8988T (cell line): ENCODE measurements at regions not wholly inside any gene's neighbourhood (a gene's known extent, or its start where the extent isn't known, plus 50 kb on each side); places are given as distances from the start of the nearest gene placed in this dataset.
"Not testable (repeated sequence)": the region's sequence is repeated elsewhere in the genome, so short reads cannot be mapped to it uniquely, and the experiment has no call there.

Source experiments
- DNase-seq: peaks from one replicate; pipeline ENCODE4 v3.0.0; 2011

- not testable (repeated sequence) for DNase-seq
Observed at GRCh38 chr17:16842346-16842745, 129.6 kb downstream of the TNFRSF13B start.

- DNase-seq, result not testable (repeated sequence)
Observed at GRCh38 chr17:16841896-16842295, 130.0 kb downstream of the TNFRSF13B start.

GRCh38 chr17:16840219-16840618 lies 131.7 kb downstream of the TNFRSF13B start:
- not testable (repeated sequence) for DNase-seq

- not testable (repeated sequence) for DNase-seq
Observed at GRCh38 chr17:16839242-16840175, 132.4 kb downstream of the TNFRSF13B start.

- not testable (repeated sequence) for DNase-seq
Observed at GRCh38 chr17:16838795-16839194, 133.1 kb downstream of the TNFRSF13B start.

- not testable (repeated sequence) for DNase-seq
Observed at GRCh38 chr17:16838287-16838686, 133.6 kb downstream of the TNFRSF13B start.

- DNase-seq, result not testable (repeated sequence)
Observed at GRCh38 chr17:16837468-16838266, 134.3 kb downstream of the TNFRSF13B start.

GRCh38 chr17:16836315-16836915 lies 135.5 kb downstream of the TNFRSF13B start:
- DNase-seq, result not testable (repeated sequence)

GRCh38 chr17:16833517-16833916 lies 138.4 kb downstream of the TNFRSF13B start:
- not testable (repeated sequence) for DNase-seq

- DNase-seq, result not testable (repeated sequence)
Observed at GRCh38 chr17:16832853-16833252, 139.1 kb downstream of the TNFRSF13B start.

- DNase-seq, result not testable (repeated sequence)
Observed at GRCh38 chr17:16832206-16832605, 139.7 kb downstream of the TNFRSF13B start.

GRCh38 chr17:16830770-16831169 lies 140.7 kb downstream of the CCDC144A start:
- not testable (repeated sequence) for DNase-seq

GRCh38 chr17:16830219-16830618 lies 140.2 kb downstream of the CCDC144A start:
- not testable (repeated sequence) for DNase-seq
